ENCODE measurements at regions not wholly inside any gene's neighbourhood (a gene's known extent, or its start where the extent isn't known, plus 50 kb on each side); places are given as distances from the start of the nearest gene placed in this dataset.
"Not testable (repeated sequence)": the region's sequence is repeated elsewhere in the genome, so short reads cannot be mapped to it uniquely, and the experiment has no call there.

DNA sequence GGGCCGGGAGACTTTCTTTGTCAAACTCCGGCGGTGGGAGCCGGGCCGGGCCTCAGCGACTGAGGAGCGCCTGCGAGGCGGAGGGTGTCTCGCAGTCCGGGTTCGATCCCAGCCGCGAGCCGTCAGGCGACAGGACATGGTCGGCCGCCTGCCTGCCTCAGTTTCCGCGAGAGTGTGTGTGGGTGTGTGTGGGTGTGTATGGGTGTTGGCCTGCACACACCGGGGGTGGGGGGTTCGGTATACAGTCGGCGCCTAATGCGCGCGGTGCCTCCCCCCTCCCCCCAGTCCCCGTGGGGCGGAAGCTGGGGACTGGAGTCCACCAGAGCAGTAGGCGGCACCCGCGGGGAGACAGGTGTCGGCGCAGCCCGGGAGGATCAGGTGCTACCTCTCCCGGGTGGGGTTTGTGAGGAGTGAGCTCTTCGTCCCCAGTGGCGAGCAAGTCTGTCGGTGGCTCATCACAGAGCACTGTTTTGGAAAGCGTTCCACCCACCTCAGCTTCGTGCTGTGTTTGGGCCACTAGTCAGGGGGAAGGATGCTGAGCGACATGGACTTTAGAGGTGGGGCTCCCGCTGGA, 246.3 kb downstream of the GOLGA6L6 start:
- no peak for TF ChIP-seq JUND (IDR thresholded peaks at IDR 0.05; ENCODE audit: low read depth)
- in situ Hi-C loops (cut with HindIII; ENCODE audit: low pct_unique_long_range_greater_than_20kb, low sequenced_read_pairs) = no loop called here
- no peak for DNase-seq (ENCODE audit: low read depth in 1 of 2, low spot score in 1 of 2)

GRCh38 chr15:20294651-20295237, 246.9 kb downstream of the GOLGA6L6 start:
- in situ Hi-C loops (cut with HindIII; ENCODE audit: low pct_unique_long_range_greater_than_20kb, low sequenced_read_pairs) = no loop called here
- DNase-seq (ENCODE audit: low read depth in 1 of 2, low spot score in 1 of 2) = no peak

GRCh38 chr15:20292422-20293005, 249.1 kb downstream of the GOLGA6L6 start:
- DNase-seq (ENCODE audit: low read depth in 1 of 2, low spot score in 1 of 2); in situ Hi-C loops (cut with HindIII; ENCODE audit: low pct_unique_long_range_greater_than_20kb, low sequenced_read_pairs): not testable (repeated sequence)

More at GRCh38 chr15:20294651-20295237, 246.9 kb downstream of the GOLGA6L6 start:
- TF ChIP-seq JUND (IDR thresholded peaks at IDR 0.05; ENCODE audit: low read depth) = no peak

DNA sequence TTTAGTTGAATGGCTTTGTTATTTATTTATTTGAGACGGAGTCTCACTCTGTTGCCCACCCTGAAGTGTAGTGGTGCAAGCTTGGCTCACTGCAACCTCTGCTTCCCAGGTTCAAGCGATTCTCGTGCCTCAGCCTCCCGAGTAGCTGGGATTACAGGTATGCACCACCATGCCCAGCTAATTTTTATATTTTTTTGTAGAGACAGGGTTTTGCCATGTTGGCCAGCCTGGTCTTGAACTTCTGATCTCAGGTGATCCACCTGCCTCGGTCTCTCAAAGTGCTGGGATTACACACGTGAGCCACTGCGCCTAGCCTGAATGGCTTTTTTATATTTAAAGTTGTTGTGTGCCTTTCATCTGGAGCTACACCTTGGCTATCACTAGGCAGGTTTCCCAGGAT, 250.0 kb downstream of the GOLGA6L6 start:
- DNase-seq (ENCODE audit: low read depth in 1 of 2, low spot score in 1 of 2); in situ Hi-C loops (cut with HindIII; ENCODE audit: low pct_unique_long_range_greater_than_20kb, low sequenced_read_pairs): not testable (repeated sequence)

GRCh38 chr15:20290606-20291005, 251.0 kb downstream of the GOLGA6L6 start:
- DNase-seq (ENCODE audit: low read depth in 1 of 2, low spot score in 1 of 2); in situ Hi-C loops (cut with HindIII; ENCODE audit: low pct_unique_long_range_greater_than_20kb, low sequenced_read_pairs): not testable (repeated sequence)

DNA sequence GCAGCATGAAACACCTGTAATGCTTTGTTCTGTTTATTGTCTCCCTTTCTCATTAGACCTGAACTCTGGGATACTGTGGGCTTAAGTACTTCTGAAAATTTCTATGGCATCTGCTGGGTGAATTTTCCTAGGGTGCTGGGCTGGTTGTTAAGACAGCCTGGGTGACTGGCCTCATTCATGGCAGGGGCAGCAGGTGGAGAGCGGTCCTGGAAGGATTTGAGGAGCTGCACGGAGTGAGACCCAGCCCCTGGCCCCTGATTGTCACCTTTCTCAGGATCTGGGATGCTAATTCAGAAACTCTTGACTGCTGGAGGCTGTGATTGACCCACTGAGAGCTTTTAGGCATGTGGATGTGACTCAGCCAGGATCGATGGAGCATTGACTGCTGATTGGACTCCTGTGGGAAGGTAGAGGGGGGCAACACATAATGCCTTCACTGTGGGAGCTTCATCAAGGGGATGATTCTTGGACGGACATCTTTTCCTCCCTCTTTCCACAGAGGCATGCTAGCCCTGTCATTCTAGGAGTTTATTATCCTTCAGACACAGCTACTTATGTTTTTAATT, 252.0 kb downstream of the GOLGA6L6 start:
- not testable (repeated sequence) for DNase-seq (ENCODE audit: low read depth in 1 of 2, low spot score in 1 of 2)

GRCh38 chr15:20288800-20289537, 252.6 kb downstream of the GOLGA6L6 start:
- DNase-seq (ENCODE audit: low read depth in 1 of 2, low spot score in 1 of 2); in situ Hi-C loops (cut with HindIII; ENCODE audit: low pct_unique_long_range_greater_than_20kb, low sequenced_read_pairs): not testable (repeated sequence)

More for the DNA sequence above, 252.0 kb downstream of the GOLGA6L6 start:
- in situ Hi-C loops (cut with HindIII; ENCODE audit: low pct_unique_long_range_greater_than_20kb, low sequenced_read_pairs) = not testable (repeated sequence)

GRCh38 chr15:20286559-20286958, 255.0 kb downstream of the GOLGA6L6 start:
- DNase-seq (ENCODE audit: low read depth in 1 of 2, low spot score in 1 of 2); in situ Hi-C loops (cut with HindIII; ENCODE audit: low pct_unique_long_range_greater_than_20kb, low sequenced_read_pairs): not testable (repeated sequence)

DNA sequence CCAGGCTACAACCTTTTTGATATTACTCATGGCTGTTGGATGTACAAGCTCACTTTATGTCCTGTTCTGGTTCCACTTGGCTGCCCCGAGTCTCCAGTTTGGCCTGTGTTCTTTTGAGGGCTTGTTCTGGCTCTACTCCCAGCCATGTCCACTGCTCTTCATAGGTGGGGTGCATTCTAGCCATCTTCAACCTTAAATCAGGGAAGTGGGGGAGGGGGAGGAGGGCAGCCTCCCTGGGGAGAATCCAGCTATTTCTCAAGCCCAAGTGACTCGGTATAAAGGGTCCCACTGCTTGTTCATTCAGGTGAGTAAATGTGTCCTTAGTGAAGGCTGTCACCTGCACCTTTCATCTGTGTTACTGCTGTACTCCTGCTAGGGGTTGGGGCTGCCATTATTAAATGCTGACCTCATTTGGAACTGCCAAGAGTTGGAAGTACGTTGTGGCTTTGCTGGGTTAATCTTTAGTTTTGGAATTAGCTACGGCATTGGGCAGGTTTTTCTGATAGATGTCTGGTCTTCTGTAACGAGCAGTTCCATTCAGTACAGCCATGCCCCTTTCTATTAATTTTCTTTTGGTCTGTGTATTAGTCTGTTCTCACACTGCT, 255.8 kb downstream of the GOLGA6L6 start:
- in situ Hi-C loops (cut with HindIII; ENCODE audit: low pct_unique_long_range_greater_than_20kb, low sequenced_read_pairs); DNase-seq (ENCODE audit: low read depth in 1 of 2, low spot score in 1 of 2): not testable (repeated sequence)

GRCh38 chr15:20284891-20285535, 256.6 kb downstream of the GOLGA6L6 start:
- DNase-seq (ENCODE audit: low read depth in 1 of 2, low spot score in 1 of 2) = not testable (repeated sequence)

DNA sequence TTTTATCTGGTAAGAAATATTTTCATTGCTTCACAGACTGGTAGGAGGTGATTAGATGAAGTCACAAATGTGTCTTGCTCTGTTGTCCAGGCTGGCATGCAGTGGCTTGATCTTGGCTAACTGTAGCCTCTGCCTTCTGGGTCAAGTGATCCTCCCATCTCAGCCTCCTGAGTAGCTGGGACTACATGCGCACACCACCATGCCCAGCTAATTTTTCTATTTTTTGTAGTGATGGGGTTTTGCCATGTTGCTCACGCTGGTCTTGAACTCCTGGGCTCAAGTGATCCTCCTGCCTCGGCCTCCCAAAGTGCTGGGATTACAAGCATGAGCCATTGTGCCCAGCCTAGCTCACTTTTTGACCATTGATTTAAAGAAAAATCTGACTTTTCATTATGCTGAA, 257.9 kb downstream of the GOLGA6L6 start:
- in situ Hi-C loops (cut with HindIII; ENCODE audit: low pct_unique_long_range_greater_than_20kb, low sequenced_read_pairs); DNase-seq (ENCODE audit: low read depth in 1 of 2, low spot score in 1 of 2): not testable (repeated sequence)

More at GRCh38 chr15:20284891-20285535, 256.6 kb downstream of the GOLGA6L6 start:
- in situ Hi-C loops (cut with HindIII; ENCODE audit: low pct_unique_long_range_greater_than_20kb, low sequenced_read_pairs) = not testable (repeated sequence)

DNA sequence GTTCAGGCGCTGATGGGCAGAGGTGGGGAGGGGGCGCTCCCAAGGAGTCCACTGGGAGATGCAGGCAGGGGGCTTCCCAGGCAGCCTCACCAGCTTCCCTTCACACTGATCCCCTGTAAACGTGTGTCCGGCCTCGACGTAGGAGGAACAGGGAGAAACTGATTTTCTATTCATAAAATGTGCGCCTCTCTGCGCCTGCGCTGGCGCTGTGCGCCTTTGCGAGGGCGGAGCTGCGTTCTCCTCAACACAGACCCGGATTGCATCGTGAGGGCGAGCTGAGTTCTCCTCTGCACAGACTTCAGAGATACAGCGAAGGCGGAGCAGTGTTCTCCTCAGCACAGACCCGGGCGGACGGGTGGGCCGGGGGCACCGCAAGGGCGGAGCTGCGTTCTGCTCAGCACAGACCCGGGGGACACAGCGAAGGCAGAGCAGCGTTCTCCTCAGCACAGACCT, 259.1 kb downstream of the GOLGA6L6 start:
- in situ Hi-C loops (cut with HindIII; ENCODE audit: low pct_unique_long_range_greater_than_20kb, low sequenced_read_pairs); DNase-seq (ENCODE audit: low read depth in 1 of 2, low spot score in 1 of 2): not testable (repeated sequence)

DNA sequence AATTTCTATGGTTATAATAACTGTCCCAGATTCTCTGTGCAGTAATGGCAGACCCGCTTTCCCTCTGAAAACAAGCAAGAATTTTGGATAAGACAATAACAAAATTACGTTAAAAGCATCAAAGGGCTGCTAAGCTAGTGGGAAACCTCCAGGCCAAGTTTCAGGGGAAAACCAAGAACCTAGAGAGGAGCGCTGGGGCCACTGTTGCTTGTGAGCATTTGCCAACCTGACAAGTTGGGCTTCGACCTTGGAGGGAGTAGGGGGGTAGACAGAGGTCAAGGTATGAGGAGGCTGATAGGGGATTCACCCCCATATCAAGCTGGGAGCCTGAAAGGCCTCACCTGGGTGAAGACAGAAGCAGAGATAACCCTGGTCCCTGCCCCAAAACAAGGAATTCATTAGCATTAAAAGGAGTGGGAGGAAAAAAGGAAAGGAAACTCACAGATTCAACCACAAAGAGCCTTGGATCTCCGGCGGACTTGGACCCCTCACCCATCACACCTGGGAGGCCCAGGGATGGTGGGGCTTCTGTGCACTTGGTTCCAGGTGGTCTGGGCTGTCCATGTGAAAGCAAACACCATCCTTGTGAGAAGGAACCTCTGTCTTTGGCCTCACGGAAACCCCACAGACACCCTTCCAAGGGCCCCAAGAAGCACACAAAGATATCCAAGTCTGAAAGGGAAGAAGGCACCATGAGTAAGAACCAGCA, 259.9 kb downstream of the GOLGA6L6 start:
- in situ Hi-C loops (cut with HindIII; ENCODE audit: low pct_unique_long_range_greater_than_20kb, low sequenced_read_pairs) = not testable (repeated sequence)

More for the DNA sequence above, 259.9 kb downstream of the GOLGA6L6 start:
- DNase-seq (ENCODE audit: low read depth in 1 of 2, low spot score in 1 of 2) = not testable (repeated sequence)
